Spleen (tissue), 11 donors: ENCODE measurements at regions not wholly inside any gene's neighbourhood (a gene's known extent, or its start where the extent isn't known, plus 50 kb on each side); places are given as distances from the start of the nearest gene placed in this dataset.
"Not testable (repeated sequence)": the region's sequence is repeated elsewhere in the genome, so short reads cannot be mapped to it uniquely, and the experiment has no call there.

Experiments used
- DNase-seq: peaks from one replicate; pipeline ENCODE4 v3.0.0-alpha.2; 2020
- H3K27ac ChIP-seq, 8 donors: fragments of 200-600 bp; sonication (generic) in 7 of 8; 1 replicate in 4 of 8; 2 replicates in 4 of 8; pipeline versions ENCODE4 v1.5.0 to v1.8.0; 2016 to 2021; ENCODE audit warnings: inconsistent platforms in 4 of 8, mild to moderate bottlenecking in 4 of 8, moderate library complexity in 1 of 8
- H3K27me3 ChIP-seq, 7 donors: fragments of 200-600 bp; sonication (generic) in 6 of 7; replicated peaks in 1 of 7; 1 replicate in 4 of 7; 2 replicates in 3 of 7; pipeline versions ENCODE4 v1.5.0 to v1.8.0; 2016 to 2021; ENCODE audit warnings: inconsistent platforms in 3 of 7, mild to moderate bottlenecking in 1 of 7
- H3K36me3 ChIP-seq, 6 donors: fragments of 200-600 bp; sonication (generic) in 5 of 6; 1 replicate in 4 of 6; 2 replicates in 2 of 6; pipeline versions ENCODE4 v1.5.0 to v1.8.0; 2016 to 2021; ENCODE audit warnings: inconsistent platforms in 2 of 6
- H3K4me1 ChIP-seq, 6 donors: fragments of 200-600 bp; sonication (generic) in 5 of 6; 1 replicate in 3 of 6; 2 replicates in 3 of 6; pipeline versions ENCODE4 v1.5.0 to v1.8.0; 2016 to 2021; ENCODE audit warnings: inconsistent platforms in 3 of 6
- H3K4me3 ChIP-seq, 8 donors: fragments of 200-600 bp; sonication (generic) in 7 of 8; 1 replicate in 4 of 8; 2 replicates in 4 of 8; pipeline versions ENCODE4 v1.5.0 to v1.8.0; 2016 to 2021; ENCODE audit warnings: inconsistent platforms in 4 of 8, mild to moderate bottlenecking in 4 of 8, moderate library complexity in 2 of 8
- H3K9me3 ChIP-seq, 8 donors: fragments of 200-600 bp; sonication (generic) in 7 of 8; 1 replicate in 4 of 8; 2 replicates in 4 of 8; pipeline versions ENCODE4 v1.5.0 to v1.8.0; 2016 to 2021; ENCODE audit warnings: inconsistent platforms in 4 of 8
- WGBS, 5 donors: extraction: QIAGEN DNeasy Blood & Tissue Kit in 3 of 5; methylation state at CpG; one replicate each; pipeline versions ENCODE4 v1.1.5 to v1.1.7; 2013 to 2018; 5-methylcytosine and 5-hydroxymethylcytosine counted together
- intact Hi-C: fragments of 100-400 bp; cut with DNase I; formaldehyde crosslinking; loops from one replicate; pipeline ENCODE4 v1.15.0; 2023; ENCODE audit warnings: low total_unique reads
- donor health status: healthy with polysubstance abuse.
- donor health status: DM: no; HTN: no; CAD: no; lungs with moderate emphysema.
- donor health status: DM: no; HTN: no; CAD: no.
- donor health status: Bipolar disorder and iron deficiency.
- donor health status: healthy.
- donor health status: DM: no; HTN: no; CAD: no.
- donor health status: DM: yes; HTN: yes; CAD: no.

GRCh38 chr2:111413950-111414349 is 293.2 kb downstream of the BCL2L11 start:
- H3K27me3 ChIP-seq, H3K9me3 ChIP-seq, H3K27ac ChIP-seq, intact Hi-C loops, H3K4me3 ChIP-seq, H3K36me3 ChIP-seq: not testable (repeated sequence)
- peaks cover 0 to 25% (median 3%) of the 10 kb centered on the region in 6 donors for H3K4me1 ChIP-seq
- WGBS, 5 donors: 82 to 90% (median 84%) methylated on average over 4 to 5 of the region's 5 CpGs
- peak; percentile 74 for DNase-seq

- Histone ChIP-seq H3K27ac (peak overlapping the region in 1 of 8 donors; percentile 59), H3K4me1 (peaks cover 0 to 24% (median 3%) of the 10 kb centered on the region in 6 donors)
- DNase-seq, H3K36me3 ChIP-seq, H3K27me3 ChIP-seq, H3K9me3 ChIP-seq, intact Hi-C loops, H3K4me3 ChIP-seq: not testable (repeated sequence)
- 39 to 58% (median 44%) methylated on average over 11 to 18 of the region's 24 CpGs for WGBS, 5 donors
Observed at GRCh38 chr2:111415765-111416743, 295.3 kb downstream of the BCL2L11 start.

- DNase-seq, H3K27me3 ChIP-seq, H3K4me3 ChIP-seq, H3K36me3 ChIP-seq, intact Hi-C loops, H3K9me3 ChIP-seq: not testable (repeated sequence)
- Histone ChIP-seq H3K4me1 (peaks cover 0 to 15% (median 2%) of the 10 kb centered on the region in 6 donors), H3K27ac (peak overlapping the region in 3 of 8 donors; percentile 26 to 59 (median 31))
Observed at GRCh38 chr2:111417026-111417425, 296.3 kb downstream of the BCL2L11 start.

GRCh38 chr2:111418091-111418875 is 297.6 kb downstream of the BCL2L11 start:
- H3K27me3 ChIP-seq, H3K9me3 ChIP-seq, H3K27ac ChIP-seq, DNase-seq, intact Hi-C loops, H3K36me3 ChIP-seq, H3K4me3 ChIP-seq: not testable (repeated sequence)
- H3K4me1 ChIP-seq: peaks cover 0 to 11% (median 0%) of the 10 kb centered on the region in 6 donors
- WGBS, 5 donors: 60 to 86% (median 74%) methylated on average over 1 to 3 of the region's 6 CpGs

GRCh38 chr2:111420074-111420473 is 299.4 kb downstream of the BCL2L11 start:
- DNase-seq: not testable (repeated sequence)
- WGBS, 5 donors: 86 to 95% (median 92%) methylated on average over 4 to 6 of the region's 6 CpGs

GRCh38 chr2:111420835-111421234 is 300.1 kb downstream of the BCL2L11 start:
- WGBS, 5 donors: 80 to 100% (median 95%) methylated on average over 2 to 3 of the region's 3 CpGs; no CpG with 5 or more reads in 1 of the 5 donors
- not testable (repeated sequence) for DNase-seq, H3K36me3 ChIP-seq

More at GRCh38 chr2:111420074-111420473, 299.4 kb downstream of the BCL2L11 start:
- H3K27me3 ChIP-seq, H3K27ac ChIP-seq, H3K36me3 ChIP-seq, H3K4me3 ChIP-seq, H3K9me3 ChIP-seq, intact Hi-C loops: not testable (repeated sequence)
- H3K4me1 ChIP-seq: peaks cover 0 to 20% (median 3%) of the 10 kb centered on the region in 6 donors

GRCh38 chr2:111421949-111422348 is 301.2 kb downstream of the BCL2L11 start:
- H3K27ac ChIP-seq, H3K36me3 ChIP-seq, H3K27me3 ChIP-seq, H3K4me3 ChIP-seq, H3K9me3 ChIP-seq, intact Hi-C loops, DNase-seq: not testable (repeated sequence)
- 89 to 97% (median 92%) methylated on average over 3 to 6 of the region's 6 CpGs for WGBS, 5 donors
- H3K4me1 ChIP-seq: peaks cover 0 to 28% (median 8%) of the 10 kb centered on the region in 6 donors

More at GRCh38 chr2:111420835-111421234, 300.1 kb downstream of the BCL2L11 start:
- Histone ChIP-seq H3K27ac (peak overlapping the region in 1 of 8 donors; percentile 15), H3K4me1 (peaks cover 0 to 26% (median 8%) of the 10 kb centered on the region in 6 donors)
- H3K27me3 ChIP-seq, intact Hi-C loops, H3K9me3 ChIP-seq, H3K4me3 ChIP-seq: not testable (repeated sequence)

GRCh38 chr2:111422562-111422961 is 301.8 kb downstream of the BCL2L11 start:
- DNase-seq, intact Hi-C loops, H3K4me3 ChIP-seq, H3K27me3 ChIP-seq, H3K36me3 ChIP-seq, H3K9me3 ChIP-seq, H3K27ac ChIP-seq: not testable (repeated sequence)
- WGBS, 5 donors: 92 to 96% (median 94%) methylated on average over 7 of the region's 7 CpGs
- H3K4me1 ChIP-seq: peaks cover 0 to 31% (median 9%) of the 10 kb centered on the region in 6 donors

GRCh38 chr2:111423184-111423583 is 302.5 kb downstream of the BCL2L11 start:
- 89 to 100% (median 96%) methylated on average over 4 to 7 of the region's 7 CpGs for WGBS, 5 donors
- intact Hi-C loops, DNase-seq, H3K27me3 ChIP-seq, H3K27ac ChIP-seq, H3K4me3 ChIP-seq, H3K36me3 ChIP-seq, H3K9me3 ChIP-seq: not testable (repeated sequence)
- peaks cover 0 to 30% (median 8%) of the 10 kb centered on the region in 6 donors for H3K4me1 ChIP-seq

GRCh38 chr2:111424176-111424575 is 303.5 kb downstream of the BCL2L11 start:
- DNase-seq, H3K27me3 ChIP-seq, H3K36me3 ChIP-seq, H3K9me3 ChIP-seq, intact Hi-C loops, H3K4me3 ChIP-seq: not testable (repeated sequence)
- Histone ChIP-seq H3K27ac (peak overlapping the region in 2 of 8 donors; percentile 72), H3K4me1 (peaks cover 0 to 32% (median 9%) of the 10 kb centered on the region in 6 donors)
- 80 to 88% (median 84%) methylated on average over 2 to 4 of the region's 6 CpGs; no CpG with 5 or more reads in 2 of the 5 donors for WGBS, 5 donors
